HG02798 (cell line): ENCODE measurements at regions not wholly inside any gene's neighbourhood (a gene's known extent, or its start where the extent isn't known, plus 50 kb on each side); places are given as distances from the start of the nearest gene placed in this dataset.
"Not testable (repeated sequence)": the region's sequence is repeated elsewhere in the genome, so short reads cannot be mapped to it uniquely, and the experiment has no call there.

Source experiments
- ATAC-seq: cut with Tn5 transposase; IDR thresholded peaks from one replicate; pipeline ENCODE4 v1.9.1; 2021; ENCODE audit warnings: mild to moderate bottlenecking; ENCODE audit not compliant: unreplicated experiment, poor library complexity

DNA sequence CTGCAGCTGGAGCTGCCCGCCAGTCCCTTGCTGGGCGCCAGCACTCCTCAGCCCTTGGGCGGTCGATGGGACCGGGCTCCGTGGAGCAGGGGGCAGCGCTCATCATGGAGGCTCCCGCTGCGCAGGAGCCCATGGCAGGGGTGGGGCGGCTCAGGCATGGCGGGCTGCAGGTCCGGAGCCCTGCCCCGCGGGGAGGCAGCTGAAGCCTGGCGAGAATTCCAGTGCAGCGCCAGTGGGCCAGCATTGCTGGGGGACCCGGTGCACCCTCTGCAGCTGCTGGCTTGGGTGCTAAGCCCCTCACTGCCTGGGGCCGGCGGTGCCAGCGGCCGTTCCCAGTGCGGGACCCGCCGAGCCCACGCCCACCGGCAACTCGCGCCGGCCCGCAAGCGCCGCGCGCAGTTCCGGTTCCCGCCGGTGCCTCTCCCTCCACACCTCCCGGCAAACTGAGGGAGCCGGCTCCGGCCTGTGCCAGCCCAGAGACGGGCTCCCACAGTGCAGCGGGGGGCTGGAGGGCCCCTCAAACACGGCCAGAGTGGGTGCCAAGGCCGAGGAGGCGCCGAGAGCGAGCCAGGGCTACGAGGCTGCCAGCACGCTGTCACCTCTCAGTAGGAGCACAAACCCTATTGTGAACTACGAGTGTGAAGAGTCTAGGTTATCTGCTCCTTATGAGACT lies 687.1 kb downstream of the PCDH17 start:
- no peak for ATAC-seq

DNA sequence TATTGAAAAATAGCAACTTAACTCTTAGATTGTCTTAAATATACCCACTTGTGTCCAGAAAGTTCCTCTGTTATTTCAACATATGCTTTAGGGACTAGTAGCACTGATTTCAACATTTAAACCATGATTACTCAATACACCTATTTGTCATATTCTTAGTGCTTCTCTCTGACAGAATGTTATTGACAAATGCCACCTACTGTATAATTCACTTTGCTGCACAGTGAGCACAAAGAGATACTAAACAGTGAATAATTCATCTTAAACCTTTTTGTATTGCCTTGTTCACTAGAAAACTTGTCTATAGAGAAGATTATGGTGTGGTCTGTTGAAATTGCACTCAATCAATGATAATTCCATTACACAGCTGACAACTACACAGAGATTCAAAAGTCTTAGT lies 692.6 kb downstream of the PCDH17 start:
- no peak for ATAC-seq

DNA sequence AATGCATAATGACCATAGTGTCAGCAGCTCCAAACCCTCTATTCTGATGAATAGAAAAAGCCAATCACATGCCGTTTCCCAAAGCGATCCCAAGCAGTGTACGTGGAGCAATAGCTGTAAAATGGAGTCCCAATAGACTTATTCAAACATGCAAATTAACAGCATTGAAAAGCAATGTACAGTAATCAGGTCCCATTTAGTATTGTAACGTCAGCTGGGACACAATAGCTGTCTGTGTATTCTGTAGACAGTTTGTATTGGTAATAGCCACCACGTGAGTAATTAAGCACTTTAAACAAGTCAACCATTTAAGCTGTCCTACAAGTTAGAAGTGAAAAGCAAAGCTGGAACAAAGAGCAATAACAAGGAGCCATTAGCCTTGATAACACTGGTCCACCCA lies 698.2 kb downstream of the PCDH17 start:
- ATAC-seq, result no peak

DNA sequence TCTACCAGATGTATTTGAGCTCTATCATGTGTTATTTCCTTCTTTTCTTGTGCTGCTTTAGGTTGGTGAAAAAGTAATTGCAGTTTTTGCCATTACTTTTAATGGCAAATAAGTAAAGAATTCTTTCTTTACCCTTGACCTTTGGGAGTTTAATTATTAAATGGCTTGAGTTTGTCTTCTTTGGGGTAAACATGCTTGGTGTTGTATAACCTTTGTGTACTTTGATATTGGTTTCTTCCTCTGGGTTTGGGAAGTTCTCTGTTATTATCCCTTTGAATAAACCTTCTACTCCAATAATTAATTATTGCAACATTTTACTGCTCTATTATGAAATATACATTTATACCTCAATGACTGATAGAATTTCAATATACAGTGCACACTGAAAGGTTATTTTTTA lies 709.4 kb downstream of the PCDH17 start:
- no peak for ATAC-seq

DNA sequence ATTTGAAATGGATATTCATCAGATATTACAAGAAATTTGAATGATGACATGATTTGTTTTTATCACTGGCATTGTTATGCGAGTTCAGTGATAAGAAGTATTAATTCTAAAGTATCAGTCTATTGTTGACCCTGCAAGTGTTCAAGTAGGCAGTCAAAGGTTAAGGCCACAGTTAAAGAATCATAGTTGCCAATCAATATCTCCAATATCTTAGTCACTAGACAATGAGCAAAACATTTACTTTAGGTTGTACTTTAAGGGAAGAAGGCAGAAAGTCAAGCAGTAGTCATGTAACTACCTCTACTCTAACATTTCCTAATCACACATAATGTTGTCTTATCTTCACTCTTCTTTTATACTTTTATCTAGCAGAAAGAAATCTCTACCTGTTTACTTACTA lies 709.8 kb downstream of the PCDH17 start:
- no peak for ATAC-seq

DNA sequence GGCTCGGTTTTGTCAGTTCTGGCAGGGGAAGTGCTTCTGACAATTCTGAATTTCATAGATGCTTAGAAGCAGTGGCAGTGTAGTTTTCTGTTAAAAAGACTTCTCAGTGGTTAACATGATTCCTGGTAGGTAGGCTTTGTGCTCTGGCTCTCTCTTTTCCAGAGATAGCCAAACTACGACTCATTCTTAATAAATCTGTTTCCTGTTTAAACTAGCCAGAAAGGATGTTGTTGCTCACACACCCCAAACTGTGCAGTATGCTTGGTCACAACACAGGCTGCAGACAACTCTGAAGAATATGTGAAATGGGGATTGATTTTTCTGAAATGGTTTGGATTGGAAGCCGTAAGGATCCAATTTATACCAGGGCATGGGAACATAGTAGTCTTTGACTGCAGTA lies 711.5 kb downstream of the PCDH17 start:
- ATAC-seq, result no peak

DNA sequence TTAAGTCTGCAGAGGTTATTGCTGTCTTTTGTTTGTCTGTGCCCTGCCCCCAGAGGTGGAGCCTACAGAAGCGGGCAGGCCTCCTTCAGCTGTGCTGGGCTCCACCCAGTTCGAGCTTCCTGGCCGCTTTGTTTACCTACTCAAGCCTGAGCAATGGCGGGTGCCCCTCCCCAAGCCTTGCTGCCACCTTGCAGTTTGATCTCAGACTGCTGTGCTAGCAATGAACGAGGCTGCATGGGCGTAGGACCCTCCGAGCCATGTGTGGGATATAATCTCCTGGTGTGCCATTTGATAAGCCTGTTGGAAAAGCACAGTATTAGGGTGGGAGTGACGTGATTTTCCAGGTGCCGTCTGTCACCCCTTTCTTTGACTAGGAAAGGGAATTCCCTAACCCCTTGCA lies 720.6 kb downstream of the PCDH17 start:
- ATAC-seq, result not testable (repeated sequence)

DNA sequence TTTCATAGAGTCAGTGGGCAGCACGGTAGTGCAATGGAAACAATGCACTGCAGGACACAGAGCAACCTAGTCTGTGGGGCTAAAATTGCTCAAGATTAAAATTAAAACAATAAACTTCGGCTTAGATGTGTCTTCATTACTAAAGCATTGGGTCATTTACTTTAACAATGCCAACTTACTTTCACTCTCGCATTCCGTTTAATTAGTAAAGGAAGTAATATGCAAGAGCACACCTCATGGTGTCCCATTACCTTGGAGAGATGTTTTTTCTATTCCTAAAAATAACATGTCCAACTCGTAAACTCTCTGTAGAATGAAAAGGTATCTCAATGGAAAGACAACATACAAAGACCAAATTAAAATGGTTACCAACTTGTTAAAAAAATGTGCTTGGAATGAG lies 738.4 kb downstream of the PCDH17 start:
- ATAC-seq, result no peak

DNA sequence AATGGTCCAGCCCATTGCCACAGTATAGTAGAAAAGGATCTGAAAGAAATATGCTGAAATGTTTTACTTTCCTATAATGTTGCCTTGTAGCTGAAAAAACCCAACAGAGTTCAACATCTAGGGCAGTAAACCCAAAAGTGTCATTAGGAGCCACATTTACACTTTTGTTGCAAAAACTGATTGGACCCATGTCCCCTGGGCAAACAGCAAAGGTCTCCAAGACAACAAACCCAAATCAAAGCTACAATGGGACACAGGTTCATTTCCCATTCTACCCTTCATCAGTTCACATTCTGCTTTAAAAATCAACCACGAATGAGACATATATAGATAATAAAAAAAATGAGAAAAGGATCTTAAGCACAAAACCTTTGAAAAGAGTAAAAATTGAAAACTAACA lies 744.8 kb downstream of the PCDH17 start:
- ATAC-seq, result no peak

DNA sequence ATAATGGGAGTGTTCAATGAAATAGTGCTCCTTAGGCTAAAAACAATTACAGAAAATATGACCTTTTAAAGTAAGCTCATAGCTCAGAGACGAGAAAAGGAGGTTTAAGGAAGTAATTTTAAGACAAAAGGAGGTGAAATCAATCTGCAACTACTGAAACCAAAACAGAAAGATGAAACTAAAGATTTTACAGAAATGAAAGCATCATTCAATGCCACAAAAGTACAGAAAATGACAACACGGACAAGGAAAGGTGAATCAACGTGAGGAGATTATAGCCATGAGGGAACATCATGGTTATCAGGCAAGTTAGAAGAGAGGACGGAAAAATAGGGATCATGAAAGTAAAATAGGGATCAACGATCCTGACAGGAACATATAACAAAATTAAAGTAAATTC lies 745.2 kb downstream of the PCDH17 start:
- ATAC-seq, result no peak

DNA sequence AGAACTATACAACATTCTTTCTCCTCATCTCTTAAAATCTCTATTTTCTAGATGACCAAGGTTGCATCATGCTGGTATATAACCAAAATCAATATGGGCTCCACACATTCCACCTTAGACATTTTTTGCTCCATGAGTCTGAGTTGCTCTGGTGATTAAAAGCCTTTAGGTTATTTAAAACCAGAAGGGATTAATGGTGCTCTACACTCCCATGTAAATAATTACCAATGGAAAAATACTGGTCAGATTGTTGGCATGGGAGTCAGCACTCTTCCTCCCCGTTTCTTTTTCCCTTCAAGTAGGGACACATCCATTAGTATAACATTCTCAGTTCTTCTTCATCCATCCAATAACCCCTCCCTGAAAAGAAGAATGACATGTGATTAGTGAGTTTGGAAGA lies 747.7 kb downstream of the PCDH17 start:
- no peak for ATAC-seq

DNA sequence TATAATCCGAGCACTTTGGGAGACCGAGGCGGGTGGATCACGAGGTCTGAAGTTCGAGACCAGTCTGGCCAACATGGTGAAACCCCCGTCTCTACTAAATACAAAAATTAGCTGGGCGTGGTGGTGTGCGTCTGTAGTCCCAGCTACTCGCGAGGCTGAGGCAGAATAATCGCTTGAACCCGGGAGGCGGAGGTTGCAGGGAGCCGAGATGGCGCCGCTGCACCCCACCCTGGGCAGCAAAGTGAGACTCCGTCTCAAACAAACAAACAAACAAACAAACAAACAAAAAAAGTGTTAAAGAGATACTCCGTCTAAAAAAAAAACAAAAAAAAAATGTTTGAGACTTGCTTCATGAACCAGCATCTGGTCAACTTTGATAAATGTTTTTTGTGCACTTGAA lies 753.8 kb downstream of the PCDH17 start:
- ATAC-seq, result not testable (repeated sequence)

DNA sequence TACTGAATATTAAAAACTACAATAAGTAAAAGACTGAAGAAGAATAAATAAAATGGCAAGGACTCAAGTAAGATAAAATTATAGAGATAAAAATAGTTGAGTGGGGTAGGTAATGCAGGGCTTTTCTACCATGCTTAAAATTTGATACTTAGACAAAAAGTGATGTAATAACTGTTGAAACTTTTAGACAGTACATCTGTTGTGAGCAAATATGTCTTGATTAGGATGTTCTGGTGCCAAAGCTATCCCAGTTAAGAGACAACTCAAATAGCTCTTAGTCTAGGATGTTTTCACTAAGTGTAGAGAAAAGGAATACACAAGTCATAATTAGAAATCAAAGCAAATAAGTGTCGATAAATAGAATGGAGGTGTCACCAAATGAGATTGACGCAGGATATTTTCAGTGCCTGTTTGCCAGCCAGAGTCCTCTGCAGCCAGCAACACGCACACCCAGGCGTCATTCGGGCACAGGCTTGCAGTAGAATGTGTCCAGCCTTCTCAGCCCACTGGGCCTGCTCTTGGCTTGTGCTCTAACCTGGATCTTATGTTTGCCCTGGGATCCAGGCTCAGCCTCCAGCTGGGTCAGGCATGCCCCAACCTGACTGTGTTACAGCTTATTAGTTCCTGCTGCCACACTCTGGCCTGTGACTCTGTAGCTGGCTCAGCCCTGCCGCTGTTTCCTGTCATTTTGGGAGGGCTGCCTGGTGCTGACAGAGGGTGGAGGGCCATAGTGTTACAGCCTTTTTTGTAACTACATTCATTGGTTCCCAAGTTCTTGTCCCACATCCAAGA lies 766.2 kb downstream of the PCDH17 start:
- ATAC-seq, result no peak

DNA sequence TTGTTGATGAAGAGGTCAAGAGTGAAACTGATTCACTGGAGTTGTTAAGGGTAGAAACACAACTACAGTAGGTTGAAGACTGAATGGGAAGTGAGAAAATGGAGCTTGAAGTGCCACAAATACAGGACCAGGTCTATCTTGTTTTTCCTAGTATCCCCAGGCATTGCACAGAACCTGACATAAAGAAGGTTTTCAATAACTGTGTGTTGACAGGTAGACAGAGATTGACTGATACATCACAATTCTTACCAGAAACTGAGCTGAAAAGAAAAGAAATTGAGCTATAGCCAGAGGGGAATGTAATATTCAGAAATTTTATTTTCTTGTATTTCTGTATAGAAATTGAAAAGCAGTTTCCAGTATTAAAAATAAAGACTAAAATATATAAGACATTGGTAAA lies 767.7 kb downstream of the PCDH17 start:
- no peak for ATAC-seq

DNA sequence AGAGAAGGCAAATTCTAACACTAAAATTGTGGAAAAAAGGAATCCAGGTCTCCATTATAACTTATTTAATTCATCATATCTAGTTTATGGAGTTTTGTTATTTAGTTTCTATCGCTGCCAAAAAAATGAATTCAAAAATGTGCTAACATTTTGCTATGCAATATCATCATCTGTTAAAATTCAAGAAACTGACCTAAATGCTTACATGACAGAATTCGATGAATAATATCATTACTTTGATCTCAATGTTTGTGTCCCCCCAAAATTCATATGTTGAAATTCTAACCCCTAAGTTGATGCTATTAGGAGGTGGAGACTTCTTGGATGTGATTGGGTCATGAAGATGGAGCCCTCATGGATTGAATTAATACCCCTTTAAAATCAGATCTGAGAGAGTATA lies 775.0 kb downstream of the PCDH17 start:
- ATAC-seq, result no peak

DNA sequence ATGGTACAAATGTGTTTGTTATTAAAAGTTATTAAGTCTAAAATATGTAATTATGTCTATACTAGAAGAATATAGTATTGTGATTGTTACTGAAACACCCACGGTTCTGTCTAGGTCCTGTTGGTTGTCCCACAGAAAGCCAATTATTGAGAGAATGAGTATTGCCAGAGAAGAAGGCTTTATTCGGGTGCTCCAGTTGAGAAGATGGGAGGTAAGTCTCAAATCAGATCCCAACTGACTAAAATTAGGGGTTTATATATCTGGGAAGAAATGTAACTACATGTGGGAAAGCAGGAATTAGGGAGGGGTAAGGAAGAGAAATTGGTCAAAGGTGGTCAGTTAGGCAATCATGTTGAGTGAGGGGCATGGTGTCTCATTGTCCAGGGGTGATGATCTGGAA lies 798.4 kb downstream of the PCDH17 start:
- ATAC-seq, result no peak

DNA sequence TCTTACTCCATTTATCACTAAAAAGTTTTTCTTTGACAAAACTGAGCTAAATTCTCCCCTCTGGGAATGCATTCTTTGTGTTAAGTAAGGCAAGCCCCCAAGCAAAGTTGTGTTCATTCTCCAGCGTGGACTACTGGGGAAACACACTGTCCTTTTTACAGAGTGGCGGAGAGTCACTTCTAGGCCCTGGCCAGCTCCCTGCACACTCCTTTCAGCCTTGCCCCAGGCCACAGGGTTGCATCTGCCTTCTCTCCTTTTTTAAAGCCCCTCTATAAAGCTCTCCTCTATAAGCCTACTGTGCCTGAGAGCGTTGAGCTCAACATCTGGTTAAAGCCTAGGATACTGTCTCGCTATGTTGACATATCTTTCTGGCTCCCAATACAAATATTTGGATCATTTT lies 803.4 kb downstream of the PCDH17 start:
- no peak for ATAC-seq

DNA sequence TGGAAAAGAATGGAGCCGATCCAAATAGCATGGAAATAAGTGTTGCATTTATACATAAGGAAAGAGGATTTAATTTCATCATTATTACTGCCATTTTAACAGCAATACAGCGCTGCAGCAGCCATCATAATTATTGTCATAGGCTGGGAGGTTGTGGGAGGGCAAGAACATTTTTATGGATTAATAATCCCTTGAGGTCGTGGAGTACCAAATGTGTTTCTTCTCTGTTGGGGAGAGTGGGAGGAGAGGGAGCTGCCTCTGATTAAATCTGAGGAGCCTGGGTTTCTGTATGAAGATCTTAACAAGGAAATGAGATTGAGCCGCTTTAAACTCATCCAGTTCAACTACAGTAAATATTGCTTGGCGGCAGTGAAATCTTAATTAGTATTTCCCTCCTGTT lies 805.9 kb downstream of the PCDH17 start:
- no peak for ATAC-seq

DNA sequence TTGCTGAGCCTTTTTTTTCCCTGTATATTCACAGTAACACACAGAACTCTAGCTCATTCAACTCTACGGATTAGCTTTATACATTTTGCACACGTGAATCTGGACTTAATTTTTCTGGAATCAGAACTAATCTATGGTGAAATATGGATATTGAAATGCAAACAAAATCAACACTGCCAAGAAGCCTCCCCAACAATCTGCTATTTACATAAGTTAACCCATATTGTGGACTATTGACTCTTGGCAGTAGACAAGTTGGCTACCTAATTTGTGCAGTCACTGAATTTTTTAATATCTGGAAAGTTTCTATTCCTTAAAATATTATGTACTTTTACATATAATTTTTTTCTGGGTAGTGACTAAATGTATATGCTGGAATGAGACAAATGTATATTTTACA lies 815.4 kb downstream of the PCDH17 start:
- ATAC-seq, result no peak

DNA sequence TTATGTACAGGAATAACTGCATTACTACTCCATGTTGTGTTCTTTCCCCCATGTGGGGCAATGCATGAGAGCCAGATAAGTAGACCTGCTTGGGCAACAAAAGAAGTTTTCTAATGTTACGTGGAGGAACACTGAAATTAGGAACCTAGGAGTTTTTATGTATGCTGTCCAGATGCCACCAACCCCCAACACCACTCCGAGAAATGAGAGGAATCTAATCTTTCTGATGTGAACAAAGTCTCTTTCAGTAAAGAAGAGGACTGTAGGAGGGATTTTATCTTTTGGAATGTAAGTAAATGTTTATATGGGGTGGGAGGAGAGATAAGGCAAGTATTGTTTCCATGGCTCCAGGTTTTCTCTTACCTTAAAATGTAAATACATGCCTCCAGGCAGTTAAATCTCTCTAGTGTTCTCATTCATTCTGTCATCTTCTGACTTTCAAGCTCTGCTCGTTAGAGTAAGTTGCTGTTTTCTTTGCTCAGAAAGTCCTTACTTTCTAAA lies 820.6 kb downstream of the PCDH17 start:
- no peak for ATAC-seq

DNA sequence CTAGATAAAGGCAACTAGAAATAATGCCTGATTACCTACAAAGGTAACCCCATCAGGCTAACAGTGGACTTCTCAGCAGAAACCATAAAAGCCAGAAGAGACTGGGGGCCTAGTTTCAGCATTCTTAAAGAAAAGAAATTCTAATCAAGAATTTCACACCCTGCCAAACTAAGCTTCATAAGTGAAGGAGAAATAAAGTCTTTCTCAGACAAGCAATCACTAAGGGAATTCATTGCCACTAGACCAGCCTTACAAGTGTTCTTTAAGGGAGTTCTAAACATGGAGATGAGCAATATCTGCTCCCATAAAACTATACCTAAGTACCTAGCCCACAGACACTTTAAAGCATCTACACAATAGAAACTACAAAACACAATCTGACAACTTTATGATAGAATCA lies 823.5 kb downstream of the PCDH17 start:
- no peak for ATAC-seq

DNA sequence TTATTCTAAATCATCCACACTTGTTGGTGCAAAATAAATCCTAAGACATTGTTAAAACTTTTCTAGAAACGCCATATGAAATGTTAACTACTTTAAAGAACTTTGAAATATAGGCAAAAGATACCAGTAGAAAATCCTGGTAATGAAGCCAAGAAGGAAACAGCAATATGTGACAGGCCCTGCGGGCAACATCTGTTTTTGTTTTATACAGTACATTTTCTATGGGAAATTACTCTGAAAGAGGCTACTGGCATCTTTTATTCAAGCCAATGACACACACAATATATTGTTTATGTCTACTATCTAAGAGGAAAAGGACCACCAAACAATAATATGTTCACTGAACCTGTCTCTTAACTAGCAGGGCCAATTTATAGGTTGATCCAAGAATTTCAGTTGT lies 829.7 kb downstream of the PCDH17 start:
- no peak for ATAC-seq
